Epithelial cell of esophagus (primary cell): ENCODE measurements at regions not wholly inside any gene's neighbourhood (a gene's known extent, or its start where the extent isn't known, plus 50 kb on each side); places are given as distances from the start of the nearest gene placed in this dataset.

Experiments used
- DNase-seq: peaks from one replicate; pipeline ENCODE4 v3.0.0; 2010; ENCODE audit warnings: low read depth
- H3K4me3 ChIP-seq: 2 replicates; pipeline ENCODE4 v1.5.1; 2011; ENCODE audit warnings: mild to moderate bottlenecking, low read length, control low read depth
- CTCF ChIP-seq: IDR thresholded peaks from 2 replicates; pipeline ENCODE4 v1.5.1; 2011; ENCODE audit warnings: low read depth, mild to moderate bottlenecking, low read length, control low read depth, inconsistent platforms; ENCODE audit not compliant: insufficient read depth; ENCODE audit errors: missing control alignments

- DNase-seq: peak; percentile 40
- H3K4me3 ChIP-seq: no peak overlapping the region
- no peak for TF ChIP-seq CTCF
Observed at GRCh38 chr15:91456921-91457320, 356.9 kb downstream of the SV2B start.

- no peak overlapping the region for H3K4me3 ChIP-seq
- DNase-seq: no peak
- TF ChIP-seq CTCF: no peak
Observed at GRCh38 chr15:91461377-91461776, 361.3 kb downstream of the SV2B start.

- no peak overlapping the region for H3K4me3 ChIP-seq
- TF ChIP-seq CTCF: no peak
- peak; percentile 51 for DNase-seq
Observed at GRCh38 chr15:91465086-91465485, 365.0 kb downstream of the SV2B start.

GRCh38 chr15:91465696-91466095, 365.6 kb downstream of the SV2B start:
- peak; percentile 70 for DNase-seq
- no peak overlapping the region for H3K4me3 ChIP-seq
- TF ChIP-seq CTCF: no peak

GRCh38 chr15:91468871-91469580, 369.0 kb downstream of the SV2B start:
- no peak overlapping the region for H3K4me3 ChIP-seq
- DNase-seq: no peak
- TF ChIP-seq CTCF: no peak

- no peak overlapping the region for H3K4me3 ChIP-seq
- TF ChIP-seq CTCF: no peak
- DNase-seq: no peak
Observed at GRCh38 chr15:91469632-91470567, 369.8 kb downstream of the SV2B start.

GRCh38 chr15:91471468-91471867, 371.4 kb downstream of the SV2B start:
- DNase-seq: no peak
- TF ChIP-seq CTCF: no peak
- H3K4me3 ChIP-seq: no peak overlapping the region
